ENCODE measurements at regions not wholly inside any gene's neighbourhood (a gene's known extent, or its start where the extent isn't known, plus 50 kb on each side); places are given as distances from the start of the nearest gene placed in this dataset.

GRCh38 chr5:84437673-84438315 lies 53.1 kb upstream of the EDIL3 start:
- TF ChIP-seq POLR2A (IDR thresholded peaks at IDR 0.05) (no peak), CTCF (IDR thresholded peaks at IDR 0.05) (no peak)
